ENCODE measurements at regions not wholly inside any gene's neighbourhood (a gene's known extent, or its start where the extent isn't known, plus 50 kb on each side); places are given as distances from the start of the nearest gene placed in this dataset.
A peak's percentile ranks its signal among the peaks of the same experiment; 100 is the strongest.

GRCh38 chr1:14055442-14056223, 355.6 kb downstream of the PRDM2 start:
- DNase-seq: no peak

GRCh38 chr1:14057640-14058039, 357.7 kb downstream of the PRDM2 start:
- no peak for DNase-seq

DNA sequence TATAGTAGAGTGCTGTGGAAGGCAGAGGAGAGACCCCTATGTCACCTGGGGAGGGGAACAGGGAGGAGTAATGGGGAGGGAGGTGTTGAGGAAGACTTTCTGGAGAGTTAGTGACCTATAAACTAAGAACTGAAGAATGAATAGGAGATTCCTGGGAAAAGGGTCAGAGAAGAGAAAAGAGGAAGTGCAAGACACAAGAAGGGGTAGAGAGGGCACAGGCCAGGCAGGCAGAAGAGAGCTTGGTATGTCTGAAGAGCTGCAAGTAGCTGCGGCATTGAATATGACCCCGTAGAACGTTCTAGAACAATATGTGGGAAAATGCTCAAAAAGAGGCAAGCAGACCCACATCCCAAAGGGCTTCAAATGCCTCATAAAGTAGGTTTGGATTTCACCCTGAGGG, 361.2 kb downstream of the PRDM2 start:
- DNase-seq: no peak

GRCh38 chr1:14061722-14062121, 361.7 kb downstream of the PRDM2 start:
- DNase-seq: no peak

- peak; percentile 38 for DNase-seq
Observed at GRCh38 chr1:14062669-14063068, 362.7 kb downstream of the PRDM2 start.

- DNase-seq: no peak
Observed at GRCh38 chr1:14064649-14065442, 364.9 kb downstream of the PRDM2 start.

GRCh38 chr1:14065486-14065885, 365.5 kb downstream of the PRDM2 start:
- no peak for DNase-seq

- DNase-seq: no peak
Observed at GRCh38 chr1:14067036-14067435, 367.0 kb downstream of the PRDM2 start.

DNA sequence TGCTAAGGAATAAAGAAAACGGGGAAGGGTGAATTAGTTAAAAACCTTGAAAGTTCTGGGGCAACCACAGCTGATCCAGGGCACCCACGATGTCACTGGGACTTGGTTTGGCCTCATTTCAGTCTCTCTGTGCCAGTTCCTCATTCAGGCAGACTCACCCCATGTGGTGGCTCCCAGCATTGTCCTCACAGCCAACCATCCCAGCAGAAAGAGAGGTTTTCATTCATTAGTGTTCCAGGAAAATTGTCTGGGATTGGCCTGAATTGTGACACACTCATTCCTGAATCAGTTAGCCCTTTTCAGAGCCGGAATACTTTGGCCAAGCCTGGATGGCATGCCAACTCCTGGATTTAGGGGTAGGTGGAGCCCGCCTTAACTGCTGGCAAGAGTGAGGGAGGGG, 367.7 kb downstream of the PRDM2 start:
- no peak for DNase-seq

DNA sequence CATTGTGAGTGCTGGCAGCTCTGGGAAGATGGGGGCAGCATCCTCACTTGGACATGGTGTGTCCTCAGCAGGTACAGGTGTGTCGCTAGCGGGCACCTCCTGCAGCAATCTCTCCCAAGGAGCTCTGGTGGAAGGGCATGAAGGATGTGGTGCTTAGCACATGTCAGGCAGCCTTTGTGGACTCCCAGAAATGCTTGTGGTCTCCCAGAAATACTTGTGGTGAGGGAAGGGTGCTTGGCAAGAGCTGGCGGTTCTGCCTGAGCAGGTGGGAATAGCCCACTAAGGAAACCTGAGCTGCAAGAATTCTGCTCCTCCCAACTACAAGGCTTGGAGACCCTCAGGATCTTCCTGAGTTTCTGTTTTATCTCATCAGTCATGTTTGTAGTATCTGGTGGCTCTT, 371.6 kb downstream of the PRDM2 start:
- DNase-seq: no peak

GRCh38 chr1:14080653-14081052, 380.7 kb downstream of the PRDM2 start:
- no peak for DNase-seq

GRCh38 chr1:14082331-14082730, 382.3 kb downstream of the PRDM2 start:
- DNase-seq: no peak

- no peak for DNase-seq
Observed at GRCh38 chr1:14083277-14083676, 383.3 kb downstream of the PRDM2 start.

- peak; percentile 82 for DNase-seq
Observed at GRCh38 chr1:14083706-14084105, 383.7 kb downstream of the PRDM2 start.

DNA sequence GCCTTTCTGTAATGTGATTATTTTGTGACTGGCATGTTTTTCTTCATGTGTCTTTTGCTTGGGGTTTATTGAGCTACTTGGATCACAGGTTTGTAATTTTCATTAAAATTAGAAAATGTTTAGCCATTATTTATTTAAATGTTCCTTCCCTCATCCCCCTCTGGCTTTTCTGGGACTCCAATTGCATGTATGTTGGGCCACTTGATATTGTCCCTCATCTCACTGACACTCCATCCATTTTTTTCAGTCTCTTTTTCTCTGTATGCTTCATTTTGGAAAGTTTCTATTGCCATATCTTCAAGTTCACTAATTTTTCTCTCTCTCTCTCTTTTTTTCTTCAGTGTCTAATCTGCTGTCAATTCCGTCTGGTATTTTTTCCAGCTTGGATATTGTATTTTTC, 390.1 kb downstream of the PRDM2 start:
- DNase-seq: no peak

DNA sequence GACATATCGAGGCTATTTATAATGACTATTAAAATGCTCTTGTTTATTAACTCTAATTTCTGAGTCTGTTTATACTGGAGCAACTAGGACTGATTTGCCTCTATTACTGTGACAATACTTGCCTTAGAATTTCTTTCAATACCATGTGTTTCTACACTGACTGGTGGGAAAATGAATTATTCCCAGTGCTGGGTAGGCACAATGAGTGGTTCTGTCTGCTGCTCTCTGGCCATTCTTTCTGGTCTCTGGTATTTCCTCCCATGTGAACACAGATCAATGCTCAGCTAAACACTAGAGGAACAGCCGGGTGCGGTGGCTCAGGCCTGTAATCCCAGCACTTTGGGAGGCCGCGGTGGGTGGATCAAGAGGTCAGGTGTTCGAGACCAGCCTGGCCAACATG, 390.5 kb downstream of the PRDM2 start:
- no peak for DNase-seq

DNA sequence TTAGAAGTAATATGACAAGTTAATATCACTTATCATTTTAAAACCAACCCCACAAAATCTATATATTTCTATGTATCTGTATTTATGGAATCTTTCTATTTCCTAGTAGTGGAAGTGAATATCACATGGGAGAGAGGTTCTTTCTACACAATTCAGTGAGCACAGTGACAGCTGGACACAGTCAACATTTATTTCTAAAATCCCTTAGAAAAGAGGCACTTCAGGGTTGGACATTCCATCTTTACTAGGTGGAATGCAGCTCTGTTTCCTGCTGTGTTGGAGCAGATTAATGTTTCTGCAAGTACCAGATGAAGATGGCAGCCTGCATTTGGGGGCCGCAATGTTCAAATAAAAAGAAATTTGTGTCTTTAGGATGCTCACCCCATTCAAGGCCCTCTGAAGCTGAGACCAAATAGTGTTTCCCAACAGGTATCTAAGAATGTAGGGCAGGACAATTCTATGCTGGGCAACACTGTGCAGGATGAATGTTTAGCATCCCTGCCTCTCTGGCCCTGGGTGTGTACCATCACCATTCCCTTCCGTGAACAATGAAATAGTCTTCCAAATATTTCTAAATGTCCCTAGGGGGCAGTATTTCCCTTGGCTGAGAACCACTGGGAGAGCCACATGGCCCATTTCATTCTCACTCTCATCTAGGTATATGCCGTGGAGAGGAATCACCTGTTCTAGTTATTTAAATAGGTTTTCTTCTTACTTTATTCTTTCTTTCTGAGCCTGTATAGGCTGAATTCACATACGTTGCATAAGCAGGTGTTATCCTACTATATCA, 394.8 kb downstream of the PRDM2 start:
- DNase-seq: no peak

DNA sequence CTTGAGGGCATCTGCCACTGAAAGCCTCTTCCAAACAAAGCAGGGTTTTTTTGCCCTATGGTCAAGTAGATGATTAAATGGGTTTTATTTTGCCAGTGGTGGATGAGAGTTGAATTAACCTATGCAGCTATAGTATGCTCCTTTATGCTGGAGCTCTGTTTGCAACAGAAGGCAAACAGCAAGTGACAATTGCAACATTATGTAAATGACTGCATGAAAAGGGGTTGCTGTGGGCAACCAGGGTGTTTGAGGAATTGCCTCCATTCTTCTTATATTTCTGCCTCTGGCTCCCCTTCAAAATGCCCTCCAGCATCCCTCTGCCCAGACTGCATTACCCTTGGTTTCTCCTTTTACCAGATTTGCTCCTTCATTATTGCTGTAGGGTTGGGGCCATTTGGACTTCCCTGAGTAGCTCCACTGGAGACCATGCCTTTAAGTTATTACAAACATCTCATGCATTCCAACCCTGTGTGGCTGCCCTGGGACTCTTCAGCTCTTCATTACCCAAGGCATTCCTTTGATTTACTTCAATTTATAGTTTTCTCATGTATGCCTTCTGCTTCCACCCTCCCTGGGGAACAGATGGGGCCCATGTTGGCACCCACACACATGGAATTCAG, 398.4 kb downstream of the PRDM2 start:
- DNase-seq: no peak

- no peak for DNase-seq
Observed at GRCh38 chr1:14100444-14100843, 400.5 kb downstream of the PRDM2 start.

DNA sequence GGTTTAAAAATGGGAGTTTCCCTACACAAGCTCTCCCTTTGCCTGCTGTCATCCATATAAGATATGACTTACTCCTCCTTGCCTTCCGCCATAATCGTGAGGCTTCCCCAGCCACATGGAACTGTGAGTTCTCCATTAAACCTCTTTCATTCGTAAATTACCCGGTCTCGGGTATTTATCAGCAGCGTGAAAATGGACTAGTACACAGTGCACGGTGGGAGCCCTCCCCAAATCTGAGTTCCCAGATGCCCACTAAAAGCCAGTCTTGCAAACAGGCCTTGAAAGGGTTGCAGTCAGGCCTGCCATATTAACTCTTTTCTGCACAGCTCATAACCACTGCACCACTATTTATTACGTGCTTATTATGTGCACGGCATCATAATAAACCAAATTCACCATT, 400.9 kb downstream of the PRDM2 start:
- no peak for DNase-seq

GRCh38 chr1:14102180-14102579, 402.2 kb downstream of the PRDM2 start:
- DNase-seq: no peak

DNA sequence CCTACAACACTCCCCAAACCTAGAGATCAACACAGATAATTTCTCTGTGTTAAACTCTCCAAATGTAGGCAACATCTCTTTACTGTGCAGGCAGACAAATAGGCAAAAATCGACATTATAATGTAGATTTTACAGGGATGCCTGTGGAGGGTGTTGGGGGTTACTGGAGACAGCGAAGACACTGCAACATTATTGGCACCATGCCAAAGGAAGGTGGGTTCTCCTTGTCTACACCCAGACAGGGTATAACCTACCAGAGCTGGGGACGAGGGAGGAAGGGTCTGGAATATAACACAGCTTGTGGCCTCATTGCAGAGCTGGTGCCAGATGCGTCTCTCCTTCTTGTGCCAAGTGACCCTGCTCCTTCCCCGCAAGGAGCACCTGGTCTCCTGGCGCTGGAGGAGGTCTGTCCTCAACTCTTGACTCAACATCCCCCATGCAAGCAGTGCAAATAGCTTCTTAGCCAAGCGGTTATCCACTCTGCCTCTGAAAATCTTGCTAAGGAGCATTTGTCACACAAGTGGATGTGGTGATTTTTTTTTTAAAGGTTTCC, 404.0 kb downstream of the PRDM2 start:
- no peak for DNase-seq

GRCh38 chr1:14106126-14106525, 406.1 kb downstream of the PRDM2 start:
- no peak for DNase-seq

All from DMS 273 treated with DMSO at 0.1 percent for 48 hours (cell line).